ENCODE measurements at regions not wholly inside any gene's neighbourhood (a gene's known extent, or its start where the extent isn't known, plus 50 kb on each side); places are given as distances from the start of the nearest gene placed in this dataset.

- DNase-seq = no peak
Observed at GRCh38 chr14:34237677-34238076, 224.4 kb downstream of the SPTSSA start.

GRCh38 chr14:34237081-34237480 lies 225.0 kb downstream of the SPTSSA start:
- DNase-seq = no peak

- DNase-seq = no peak
Observed at GRCh38 chr14:34235643-34236300, 226.3 kb downstream of the SPTSSA start.

GRCh38 chr14:34234258-34234657 lies 227.8 kb downstream of the SPTSSA start:
- DNase-seq = no peak

GRCh38 chr14:34233619-34234018 lies 228.4 kb downstream of the SPTSSA start:
- no peak for DNase-seq

- DNase-seq = no peak
Observed at GRCh38 chr14:34232790-34233189, 229.2 kb downstream of the SPTSSA start.

- no peak for DNase-seq
Observed at GRCh38 chr14:34231626-34232025, 230.4 kb downstream of the SPTSSA start.

GRCh38 chr14:34229140-34229539 lies 232.9 kb downstream of the SPTSSA start:
- no peak for DNase-seq

GRCh38 chr14:34228650-34228976 lies 233.4 kb downstream of the SPTSSA start:
- DNase-seq = no peak

GRCh38 chr14:34227834-34228649 lies 234.0 kb downstream of the SPTSSA start:
- DNase-seq = no peak

GRCh38 chr14:34224221-34224620 lies 237.8 kb downstream of the SPTSSA start:
- no peak for DNase-seq

- no peak for DNase-seq
Observed at GRCh38 chr14:34223373-34224148, 238.5 kb downstream of the SPTSSA start.

- DNase-seq = no peak
Observed at GRCh38 chr14:34222867-34223266, 239.2 kb downstream of the SPTSSA start.

GRCh38 chr14:34222122-34222521 lies 239.9 kb downstream of the SPTSSA start:
- no peak for DNase-seq

- DNase-seq = no peak
Observed at GRCh38 chr14:34220921-34221320, 241.1 kb downstream of the SPTSSA start.

GRCh38 chr14:34220378-34220706 lies 241.7 kb downstream of the SPTSSA start:
- DNase-seq = no peak

GRCh38 chr14:34219661-34220377 lies 242.2 kb downstream of the SPTSSA start:
- DNase-seq = no peak

- no peak for DNase-seq
Observed at GRCh38 chr14:34218881-34219280, 243.2 kb downstream of the SPTSSA start.

GRCh38 chr14:34214961-34215360 lies 247.1 kb downstream of the SPTSSA start:
- DNase-seq = no peak

GRCh38 chr14:34213332-34213731 lies 248.7 kb downstream of the SPTSSA start:
- DNase-seq = no peak

GRCh38 chr14:34212172-34212929 lies 249.7 kb downstream of the SPTSSA start:
- no peak for DNase-seq

- DNase-seq = no peak
Observed at GRCh38 chr14:34211732-34212131, 250.3 kb downstream of the SPTSSA start.

GRCh38 chr14:34208532-34208931 lies 253.5 kb downstream of the SPTSSA start:
- DNase-seq = no peak
